Right hindlimb (tissue), 1 donor: ENCODE measurements at regions not wholly inside any gene's neighbourhood (a gene's known extent, or its start where the extent isn't known, plus 50 kb on each side); places are given as distances from the start of the nearest gene placed in this dataset.
"Not testable (repeated sequence)": the region's sequence is repeated elsewhere in the genome, so short reads cannot be mapped to it uniquely, and the experiment has no call there.

Experiments used
- DNase-seq: peaks from one replicate; pipeline ENCODE4 v3.0.0-alpha.2; 2018

DNA sequence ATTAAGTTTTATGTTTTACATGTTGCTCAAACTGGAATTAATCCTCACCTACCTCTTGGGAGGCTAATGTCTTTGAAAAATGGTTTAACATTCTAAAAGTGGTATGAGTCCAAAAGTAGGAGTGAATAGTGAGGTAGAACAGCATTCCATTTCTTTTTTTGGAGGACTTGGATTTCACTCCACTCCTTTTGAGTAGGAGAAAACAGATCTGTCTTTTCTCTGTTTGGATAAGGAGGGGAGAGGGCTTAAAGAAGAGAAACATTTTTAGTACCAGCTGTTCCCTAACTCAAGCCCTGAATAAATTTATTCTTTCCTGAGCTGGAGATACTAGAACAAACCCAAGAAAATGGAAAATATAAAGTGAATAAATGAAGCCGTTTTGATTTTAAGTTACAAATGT, 687.9 kb downstream of the MECOM start:
- no peak for DNase-seq

DNA sequence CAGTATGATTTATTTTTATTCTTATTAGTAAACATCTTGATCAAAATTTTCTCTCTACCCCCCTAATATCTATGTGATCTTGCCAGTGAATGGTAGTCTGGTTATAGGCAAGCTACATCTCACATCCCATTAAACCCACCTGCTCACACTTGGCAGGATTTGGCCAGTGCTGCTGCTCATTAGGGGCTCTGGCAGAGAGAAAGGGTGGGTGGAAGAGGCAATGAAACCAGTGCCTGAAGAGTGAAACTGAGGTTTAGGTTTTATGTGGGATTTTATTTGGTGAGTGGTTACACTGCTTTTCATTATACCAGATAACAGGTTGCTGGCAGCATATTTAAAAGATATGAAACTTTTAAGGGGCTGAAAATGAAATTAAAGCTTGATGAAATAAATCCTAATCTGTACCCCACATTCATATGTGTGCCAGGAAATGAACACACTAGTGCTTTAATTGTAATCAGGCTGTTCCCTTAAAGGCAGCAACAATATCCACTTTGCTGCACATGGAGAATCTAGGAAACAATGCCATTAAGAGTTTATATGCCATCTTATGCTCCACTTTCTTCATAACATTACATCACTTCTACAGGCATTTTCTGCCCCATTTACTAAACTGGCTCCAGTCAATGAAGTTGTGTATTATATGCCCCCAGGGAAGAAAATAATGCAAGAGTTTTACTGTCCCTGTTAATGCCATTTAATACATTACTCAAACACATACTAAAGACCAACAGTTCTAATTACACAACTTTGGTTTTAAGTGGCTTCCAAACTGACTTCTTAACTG, 688.7 kb downstream of the MECOM start:
- no peak for DNase-seq

DNA sequence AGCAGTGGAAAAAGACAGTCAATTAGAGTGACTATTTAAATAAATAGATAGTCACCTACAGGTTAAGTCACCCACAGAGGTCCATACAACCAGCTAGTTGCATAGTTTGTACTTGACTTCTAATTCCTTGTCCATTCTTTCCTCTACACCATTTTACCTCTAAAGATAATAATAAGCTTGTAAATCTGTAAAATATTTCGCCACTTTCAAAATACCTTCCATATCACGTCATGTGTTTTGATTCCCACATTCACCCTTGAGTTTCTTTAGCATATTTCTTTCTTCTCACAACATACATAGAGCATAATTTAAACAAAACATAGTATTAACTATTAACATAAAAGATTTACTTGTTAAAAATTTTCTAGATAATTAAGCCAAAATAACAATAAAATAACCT, 689.6 kb downstream of the MECOM start:
- no peak for DNase-seq

DNA sequence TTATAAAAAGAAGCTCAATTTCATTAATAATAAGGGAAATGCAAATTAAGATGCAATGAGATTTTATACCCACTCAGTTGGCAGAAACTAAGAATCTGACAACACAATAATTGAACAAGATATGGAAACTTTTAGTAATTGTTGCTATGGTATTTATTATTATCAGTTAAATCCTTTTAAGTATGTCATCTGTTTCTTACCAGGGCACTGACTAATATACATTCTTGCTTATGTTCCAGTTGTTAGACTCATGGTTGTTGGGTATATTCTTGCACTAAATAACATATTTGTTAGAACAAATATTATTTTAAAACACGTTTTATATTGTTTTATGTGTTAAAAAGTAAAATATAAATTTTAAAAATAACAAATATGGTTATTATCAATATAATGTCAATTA, 690.3 kb downstream of the MECOM start:
- no peak for DNase-seq

DNA sequence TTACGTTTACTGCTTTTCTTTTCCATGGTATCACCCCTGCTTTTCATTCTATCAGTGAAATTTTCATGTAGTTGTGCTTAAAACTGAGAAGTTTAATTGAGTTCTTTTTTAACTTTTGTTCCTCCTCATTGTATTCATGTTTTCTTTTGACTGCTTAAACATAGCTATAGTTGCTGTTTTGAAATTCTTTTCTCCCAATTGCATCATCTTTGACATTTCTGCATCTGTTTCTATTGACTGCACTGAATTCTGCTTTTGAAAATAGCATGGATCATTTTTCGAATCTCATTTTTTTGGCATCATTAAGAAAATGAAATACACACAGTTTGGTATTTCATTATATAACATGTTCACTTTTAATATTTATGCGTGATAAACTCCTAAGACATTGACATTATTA, 694.9 kb downstream of the MECOM start:
- DNase-seq = no peak

DNA sequence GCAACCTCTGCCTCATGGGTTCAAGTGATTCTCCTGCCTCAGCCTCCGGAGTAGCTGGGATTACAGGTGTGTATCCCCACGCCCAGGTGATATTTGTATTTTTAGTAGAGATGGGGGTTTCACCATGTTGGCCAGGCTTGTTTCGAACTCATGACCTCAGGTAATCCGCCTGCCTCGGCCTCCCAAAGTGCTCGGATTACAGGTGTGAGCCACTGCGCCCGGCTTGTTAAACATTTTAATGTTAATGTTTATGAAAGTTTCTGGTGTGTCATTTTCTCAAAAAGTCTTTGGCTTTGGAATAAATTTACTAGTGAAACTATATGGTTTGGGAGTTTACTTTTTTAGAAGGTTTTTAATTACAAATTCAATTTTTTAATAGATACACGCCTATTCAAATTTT, 698.8 kb downstream of the MECOM start:
- DNase-seq = no peak

DNA sequence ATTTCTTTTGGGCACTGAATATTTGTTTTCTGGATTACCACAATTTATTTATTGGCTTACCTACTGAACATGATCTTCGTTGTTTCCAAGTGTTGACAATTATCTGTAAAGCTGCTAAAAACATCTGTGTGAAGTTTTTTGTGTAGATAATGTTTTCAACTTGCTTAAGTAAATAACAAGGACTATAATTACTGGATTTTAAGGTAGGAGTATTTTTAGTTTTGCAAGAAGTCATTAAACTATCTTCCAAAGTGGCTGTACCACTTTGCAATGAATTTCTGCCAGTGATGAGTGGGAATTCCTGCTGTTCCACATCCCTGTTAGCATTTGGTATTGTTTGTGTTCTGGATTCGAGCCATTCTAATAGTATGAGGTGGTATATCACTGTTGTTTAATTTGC, 702.2 kb downstream of the MECOM start:
- DNase-seq = no peak

DNA sequence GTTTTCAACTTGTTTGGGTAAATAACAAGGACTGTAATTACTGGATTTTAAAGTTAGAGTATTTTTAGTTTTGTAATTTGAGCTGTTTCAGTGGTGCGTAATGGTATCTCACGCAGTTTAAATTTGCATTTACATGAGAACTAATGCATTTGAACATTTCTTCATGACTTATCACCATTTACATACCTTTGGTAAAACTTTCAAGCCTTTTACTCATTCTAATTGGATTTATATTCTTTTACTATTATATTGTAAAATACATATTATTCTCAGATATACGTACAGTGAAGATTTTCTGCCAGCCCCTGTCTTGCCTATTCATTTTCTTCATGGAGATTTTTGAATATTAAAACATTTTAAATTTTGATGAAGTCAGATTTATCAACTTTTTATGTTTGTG, 703.8 kb downstream of the MECOM start:
- DNase-seq = no peak

DNA sequence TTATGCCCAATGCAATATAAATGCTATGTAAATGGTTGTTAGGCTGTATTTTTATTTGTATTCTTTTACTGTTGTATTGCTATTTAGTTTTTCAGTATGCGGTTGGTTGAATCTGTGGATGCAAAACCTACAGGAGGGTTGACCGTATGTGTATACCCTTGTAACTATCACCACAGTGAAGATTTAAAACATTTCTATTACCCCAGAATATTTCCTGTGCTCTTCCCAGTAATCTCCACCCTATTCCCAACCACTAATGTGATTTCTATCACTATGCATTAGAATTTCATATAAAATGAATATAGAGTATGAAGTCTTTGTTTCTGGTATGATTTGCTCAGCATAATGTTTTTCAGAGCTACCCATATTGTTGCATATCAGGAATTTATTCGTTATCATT, 705.0 kb downstream of the MECOM start:
- no peak for DNase-seq

DNA sequence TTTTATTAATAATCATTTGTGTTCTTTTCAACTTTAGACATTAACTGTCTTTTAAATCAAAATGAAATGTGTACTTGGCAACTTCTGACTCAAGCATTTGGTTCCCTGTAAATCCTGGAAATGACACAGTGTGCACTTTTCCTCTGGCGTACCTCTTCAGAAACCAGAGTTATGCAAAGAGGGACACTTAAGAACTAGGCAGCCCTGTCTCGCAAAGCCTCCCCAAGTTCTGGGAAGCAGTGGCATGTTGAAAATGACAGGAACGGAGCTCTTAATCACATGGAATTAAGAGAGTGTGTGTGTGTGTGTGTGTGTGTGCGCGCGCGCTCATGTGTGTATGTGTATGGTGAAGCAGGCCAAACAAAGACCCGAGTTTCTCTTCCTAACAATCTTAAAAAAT, 707.4 kb downstream of the MECOM start:
- DNase-seq = no peak

DNA sequence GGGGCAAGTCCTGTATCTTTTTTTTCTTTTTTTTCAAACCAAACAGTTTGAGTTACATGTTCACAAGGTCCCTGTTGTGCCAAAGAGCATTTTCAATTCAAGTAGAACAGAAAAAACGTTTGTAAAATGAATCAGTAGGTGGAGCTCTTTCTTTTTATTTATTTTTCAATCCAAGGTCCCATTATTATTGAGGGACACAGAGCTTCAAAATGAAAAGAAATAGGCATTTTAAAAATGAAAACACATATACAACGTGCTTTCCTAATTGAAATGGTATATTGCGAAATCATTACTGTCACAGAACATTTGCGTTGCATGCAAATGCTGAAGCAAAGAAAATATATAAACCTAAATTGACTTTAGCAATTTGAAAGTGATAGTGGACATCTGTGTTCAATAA, 711.0 kb downstream of the MECOM start:
- DNase-seq = no peak

DNA sequence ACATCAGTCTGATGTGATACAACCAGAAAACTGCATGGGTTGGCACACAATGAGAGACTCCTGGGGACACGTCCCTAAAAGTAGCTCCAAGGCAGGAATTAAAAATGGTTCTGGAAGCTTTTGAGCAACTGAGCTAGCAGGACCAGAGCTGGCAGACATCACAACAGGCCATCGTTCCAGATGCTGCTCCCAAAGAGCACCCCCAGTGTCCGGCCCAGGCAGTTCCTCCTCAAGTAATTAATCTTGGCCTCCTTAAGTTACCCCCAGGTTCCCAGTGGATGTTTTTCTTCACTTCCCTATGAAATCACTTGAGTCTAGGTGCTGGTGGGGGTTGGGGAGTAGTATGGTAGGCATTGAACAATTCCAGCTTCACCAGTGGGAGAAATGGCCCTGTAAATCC, 711.6 kb downstream of the MECOM start:
- no peak for DNase-seq

DNA sequence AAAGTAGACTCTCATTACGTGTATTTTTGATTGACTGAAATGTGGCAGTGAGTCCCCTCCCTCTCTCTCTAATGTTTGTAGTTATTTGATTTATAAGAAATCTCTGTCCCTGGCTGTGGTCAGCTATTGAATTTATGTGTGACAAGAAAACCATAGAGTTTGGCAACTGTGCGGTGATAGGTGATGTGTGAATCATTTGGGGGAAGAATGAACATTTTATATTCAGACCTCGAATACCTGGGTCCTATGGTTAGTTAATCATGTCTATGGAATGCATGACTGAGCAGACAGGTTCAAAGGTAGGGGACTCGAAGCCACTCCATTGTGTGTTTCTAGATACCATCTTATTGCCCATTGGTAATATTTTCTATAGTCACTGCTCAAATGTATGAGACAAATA, 712.1 kb downstream of the MECOM start:
- no peak for DNase-seq

DNA sequence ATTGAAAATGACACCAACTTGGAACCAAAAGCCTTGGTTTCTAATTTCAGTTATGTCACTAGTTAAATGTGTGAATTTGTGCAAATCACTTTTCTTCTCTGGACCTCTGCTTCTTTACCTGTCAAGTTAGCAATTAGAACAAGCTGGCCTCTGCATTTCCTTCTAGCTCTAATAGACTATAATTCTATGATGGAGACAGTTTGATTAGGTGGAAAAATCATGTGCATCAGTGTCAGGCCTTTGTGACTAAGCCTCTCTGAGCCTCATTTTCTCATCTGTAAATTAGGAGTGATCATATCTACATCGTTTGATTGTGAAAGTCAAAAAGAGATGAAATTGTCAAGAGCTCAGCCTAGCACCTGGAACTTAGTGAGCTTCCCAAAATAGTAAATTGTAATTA, 712.9 kb downstream of the MECOM start:
- DNase-seq = no peak

DNA sequence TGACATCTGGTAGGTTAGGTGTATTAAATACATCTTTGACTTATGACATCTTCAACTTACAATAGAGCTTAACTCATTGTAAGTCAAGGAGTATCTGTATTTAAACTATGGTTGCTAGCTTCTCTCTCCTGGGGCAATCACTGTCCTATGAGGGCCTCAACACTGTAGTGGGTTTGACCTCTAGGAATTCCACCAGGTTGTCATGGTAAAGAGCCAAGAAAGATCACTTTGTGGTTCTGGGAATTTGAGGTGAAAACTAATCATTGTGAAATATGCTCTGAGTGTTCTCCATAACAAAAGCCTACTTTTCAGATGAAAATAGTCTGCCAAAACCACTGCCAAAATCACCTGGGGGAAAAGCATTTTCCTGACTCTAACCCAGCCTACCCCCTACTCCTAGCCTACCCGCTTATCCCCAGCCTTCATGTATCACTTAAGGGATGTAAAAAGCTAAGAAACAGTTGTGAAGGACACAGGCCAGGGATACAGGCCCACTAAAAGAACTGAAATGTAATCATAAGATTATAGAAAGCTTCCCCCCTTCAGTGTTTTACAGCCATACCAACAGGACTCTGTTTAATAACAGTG, 723.8 kb downstream of the MECOM start:
- no peak for DNase-seq

DNA sequence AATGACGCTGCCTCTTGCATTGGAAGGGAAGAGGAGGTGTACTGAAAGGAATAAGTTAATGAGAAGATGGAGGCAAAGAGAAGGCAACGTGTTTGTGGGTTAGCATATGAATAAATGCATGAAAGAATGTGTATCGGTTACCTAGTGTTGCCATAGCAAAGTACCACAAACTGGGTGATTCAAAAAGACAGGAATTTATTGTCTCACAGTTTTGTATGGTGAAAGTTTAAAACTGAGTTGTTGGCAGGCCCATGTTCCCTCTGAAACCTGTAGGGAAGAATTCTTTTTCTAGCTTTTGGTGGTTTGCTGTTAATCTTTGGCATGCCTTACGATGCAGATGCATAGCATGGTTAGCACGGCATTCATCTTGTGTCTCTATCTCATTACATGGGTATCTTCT, 729.9 kb downstream of the MECOM start:
- DNase-seq = no peak

DNA sequence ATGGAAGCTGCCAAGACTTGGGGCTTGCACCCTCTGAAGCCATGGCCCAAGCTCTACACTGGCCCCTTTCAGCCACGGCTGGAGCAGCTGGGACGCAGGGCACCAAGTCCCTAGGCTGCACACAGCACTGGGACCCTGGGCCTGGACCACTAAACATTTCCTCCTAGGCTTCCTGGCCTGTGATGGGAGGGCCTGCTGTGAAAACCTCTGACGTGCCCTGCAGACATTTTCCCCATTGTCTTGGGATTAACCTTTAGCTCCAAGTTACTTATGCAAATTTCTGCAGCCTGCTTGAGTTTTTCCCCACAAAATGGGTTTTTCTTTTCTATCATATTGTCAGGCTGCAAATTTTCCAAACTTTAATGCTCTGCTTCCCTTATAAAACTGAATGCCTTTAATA, 733.5 kb downstream of the MECOM start:
- DNase-seq = not testable (repeated sequence)

DNA sequence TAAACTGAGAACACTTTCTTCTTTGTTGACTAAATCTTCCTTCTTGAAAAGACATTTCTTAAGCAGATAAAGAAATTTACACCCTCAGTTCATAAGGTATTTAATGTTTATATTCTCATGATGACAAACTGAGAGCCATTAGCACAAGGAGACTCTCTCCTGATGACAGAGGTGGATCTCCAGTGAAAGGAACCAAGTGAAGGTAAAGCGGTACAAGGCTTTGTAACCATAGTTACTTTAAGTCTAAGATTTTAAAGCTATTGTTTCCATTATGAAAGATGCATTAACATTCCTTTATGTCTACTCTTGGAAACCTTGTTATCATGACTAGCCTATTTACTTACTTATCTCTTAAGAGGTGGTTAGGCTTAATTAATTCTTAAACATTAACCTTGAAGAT, 737.1 kb downstream of the MECOM start:
- no peak for DNase-seq

DNA sequence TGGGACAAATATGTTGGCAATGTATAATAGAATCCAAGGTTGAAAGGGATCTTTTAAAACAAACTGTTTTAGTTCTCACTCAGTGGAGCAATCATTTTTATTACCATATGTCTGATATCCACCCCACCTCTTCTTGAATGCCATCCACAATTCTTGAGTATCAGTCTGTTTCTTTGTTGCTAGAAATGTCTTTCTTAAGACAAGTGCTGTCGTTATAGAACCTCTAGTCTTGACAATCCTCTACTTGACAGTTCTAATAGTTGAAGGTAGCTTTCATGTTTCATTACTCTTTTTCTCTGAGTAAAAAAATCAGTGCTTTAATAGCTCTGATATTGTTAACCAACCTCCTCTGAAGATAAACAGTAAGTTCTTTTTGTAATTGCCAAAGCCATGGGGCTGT, 737.9 kb downstream of the MECOM start:
- no peak for DNase-seq

DNA sequence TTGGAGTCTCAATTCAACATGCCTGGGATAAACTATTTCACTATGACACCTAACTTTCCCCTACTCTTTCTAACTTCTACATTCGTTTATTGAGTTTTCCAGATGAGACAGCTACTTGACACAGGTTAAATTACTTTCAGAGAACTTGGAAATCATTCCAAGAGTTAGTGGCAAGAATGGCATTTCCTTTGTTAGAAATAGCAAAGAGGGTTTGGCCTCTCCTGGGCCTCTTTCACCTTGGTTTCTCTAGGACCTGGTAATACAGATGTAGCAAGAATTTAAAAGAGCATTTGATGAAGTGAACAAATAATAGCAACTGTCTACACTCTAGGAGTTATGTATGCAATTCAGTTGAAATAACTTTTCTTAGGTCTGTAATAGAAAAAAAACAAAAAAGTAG, 748.9 kb downstream of the MECOM start:
- DNase-seq = no peak

DNA sequence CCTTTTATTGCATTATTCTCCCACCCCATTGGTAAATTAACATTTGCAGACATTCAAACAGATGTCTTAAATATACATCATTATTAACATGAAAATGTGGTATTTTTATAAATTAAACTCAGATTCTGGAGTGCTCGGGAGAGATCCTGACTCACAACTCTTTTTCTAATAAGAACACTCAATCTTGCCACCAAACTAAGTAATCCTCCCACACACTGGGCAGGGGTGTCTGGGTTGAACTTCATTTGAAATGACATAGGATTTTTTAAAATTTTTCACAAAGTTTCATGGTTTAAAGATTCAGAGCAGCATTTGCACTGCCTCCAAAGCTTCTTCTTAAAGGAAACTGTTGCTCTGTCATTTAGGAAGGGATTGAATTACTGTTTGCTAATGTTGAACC, 754.3 kb downstream of the MECOM start:
- DNase-seq = no peak

DNA sequence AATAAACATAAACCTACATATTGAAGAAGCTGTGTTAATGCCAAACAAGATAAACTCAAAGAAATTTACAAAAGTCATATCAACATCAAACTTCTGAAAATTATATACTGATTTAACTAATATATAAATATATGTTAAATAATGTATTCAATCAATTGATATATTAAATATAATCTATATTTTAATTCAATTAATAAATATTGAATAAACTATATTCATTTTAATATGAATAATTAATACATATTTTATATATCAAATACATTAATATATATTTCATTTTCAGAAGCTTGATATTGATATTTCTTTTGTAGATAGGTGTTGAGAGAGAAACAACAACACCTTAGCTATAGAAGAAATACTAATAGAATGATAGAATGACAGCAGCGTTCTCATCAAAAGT, 768.1 kb downstream of the MECOM start:
- no peak for DNase-seq

DNA sequence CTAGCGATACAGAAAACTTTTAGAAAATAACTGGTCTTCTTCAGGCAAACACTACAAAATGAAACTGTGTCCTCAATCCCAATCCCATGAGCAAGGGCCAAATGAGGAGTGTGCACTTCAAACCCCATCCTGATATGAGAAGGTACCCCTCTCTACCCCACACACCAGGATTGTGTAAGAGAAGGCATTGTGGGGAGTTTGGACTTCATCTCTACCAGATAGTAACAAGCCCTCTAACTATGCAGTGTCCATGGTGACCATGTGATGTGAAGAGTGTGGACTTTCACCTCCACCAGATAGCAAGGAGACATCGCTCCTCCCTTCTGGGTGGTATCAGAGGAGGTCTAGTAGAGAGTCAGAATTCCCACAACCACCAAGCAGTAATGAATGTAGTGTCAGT, 769.3 kb downstream of the MECOM start:
- no peak for DNase-seq

DNA sequence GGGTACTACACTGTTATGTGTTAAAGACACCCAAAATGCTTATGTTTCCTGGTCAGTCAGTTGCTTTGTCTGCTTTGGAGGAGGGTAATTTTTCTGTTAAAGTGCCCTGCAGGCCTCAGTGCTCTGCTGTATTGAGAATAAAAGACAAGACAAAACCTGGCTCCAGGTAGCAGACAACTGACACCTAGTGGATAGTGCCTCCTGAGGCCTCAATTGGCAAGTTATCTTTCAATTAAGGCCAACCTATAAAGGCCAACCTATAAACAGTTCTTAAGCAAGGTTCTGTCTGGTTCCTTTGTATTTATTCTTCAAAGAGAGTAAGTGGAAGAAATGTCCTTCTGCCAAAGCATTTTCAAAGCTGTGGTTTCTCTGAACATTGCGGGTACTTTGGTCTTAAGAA, 773.8 kb downstream of the MECOM start:
- DNase-seq = no peak

DNA sequence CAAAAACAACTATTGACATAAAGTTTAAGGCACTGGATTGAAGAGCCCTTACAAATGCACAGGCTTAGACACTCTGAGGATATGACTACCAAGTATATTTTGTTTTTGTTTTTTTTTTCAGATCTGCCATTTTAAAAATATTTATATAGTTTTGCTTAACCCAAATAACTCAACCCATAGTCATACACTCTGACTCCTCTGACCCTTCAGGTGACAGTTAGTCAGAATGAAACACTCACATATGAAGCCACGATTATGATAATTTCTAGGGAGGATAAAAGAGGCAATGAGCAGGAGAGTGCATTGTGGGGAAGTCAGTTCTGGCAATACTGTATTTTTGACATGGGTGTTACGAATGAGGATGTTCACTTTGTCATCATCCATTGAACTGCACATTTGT, 774.7 kb downstream of the MECOM start:
- DNase-seq = no peak
